ENCODE measurements at regions not wholly inside any gene's neighbourhood (a gene's known extent, or its start where the extent isn't known, plus 50 kb on each side); places are given as distances from the start of the nearest gene placed in this dataset.

GRCh38 chr5:35302544-35302943, 72.3 kb upstream of the PRLR start:
- ChIA-PET CTCF (interaction anchor here (1.0 kb wide), 1 partner anchor 137 kb away, joined by 4 read pairs; no protein-coding TSS in a partner anchor), POLR2A (no interaction called here)
- no peak for DNase-seq (ENCODE audit: low read depth, low spot score)
- Histone ChIP-seq H3K4me3 (ENCODE audit: low read depth, low read length) (no peak overlapping the region), H3K9me3 (ENCODE audit: control insufficient read depth, insufficient read depth, low read length) (no peaks in the 10 kb centered on the region; the same call in 1 of the 2 replicates), H3K27me3 (ENCODE audit: control insufficient read depth, insufficient read depth, low read length) (no peaks in the 10 kb centered on the region), H3K27ac (ENCODE audit: low read depth, low read length) (no peak overlapping the region)
- no peak for TF ChIP-seq CTCF (IDR thresholded peaks at IDR 0.05; ENCODE audit: low read depth, low read length)

GRCh38 chr5:35297755-35298154, 67.5 kb upstream of the PRLR start:
- no peaks in the 10 kb centered on the region for H3K27me3 ChIP-seq (ENCODE audit: control insufficient read depth, insufficient read depth, low read length)
- H3K4me3 ChIP-seq (ENCODE audit: low read depth, low read length): no peak overlapping the region
- POLR2A ChIA-PET: no interaction called here
- no peaks in the 10 kb centered on the region; the same call in 1 of the 2 replicates for H3K9me3 ChIP-seq (ENCODE audit: control insufficient read depth, insufficient read depth, low read length)
- TF ChIP-seq CTCF (IDR thresholded peaks at IDR 0.05; ENCODE audit: low read depth, low read length): no peak
- no peak for DNase-seq (ENCODE audit: low read depth, low spot score)
- H3K27ac ChIP-seq (ENCODE audit: low read depth, low read length): no peak overlapping the region
- CTCF ChIA-PET: no interaction called here

- TF ChIP-seq CTCF (IDR thresholded peaks at IDR 0.05; ENCODE audit: low read depth, low read length): no peak
- DNase-seq (ENCODE audit: low read depth, low spot score): no peak
- POLR2A ChIA-PET: no interaction called here
- H3K9me3 ChIP-seq (ENCODE audit: control insufficient read depth, insufficient read depth, low read length): no peaks in the 10 kb centered on the region
- no peak overlapping the region for H3K4me3 ChIP-seq (ENCODE audit: low read depth, low read length)
- no peak overlapping the region for H3K27ac ChIP-seq (ENCODE audit: low read depth, low read length)
- no peaks in the 10 kb centered on the region for H3K27me3 ChIP-seq (ENCODE audit: control insufficient read depth, insufficient read depth, low read length)
- CTCF ChIA-PET: no interaction called here
Observed at GRCh38 chr5:35294976-35295375, 64.7 kb upstream of the PRLR start.

- H3K9me3 ChIP-seq (ENCODE audit: control insufficient read depth, insufficient read depth, low read length): no peaks in the 10 kb centered on the region
- H3K27ac ChIP-seq (ENCODE audit: low read depth, low read length): no peak overlapping the region
- no peak for DNase-seq (ENCODE audit: low read depth, low spot score)
- ChIA-PET POLR2A (no interaction called here), CTCF (no interaction called here)
- H3K27me3 ChIP-seq (ENCODE audit: control insufficient read depth, insufficient read depth, low read length): no peaks in the 10 kb centered on the region
- TF ChIP-seq CTCF (IDR thresholded peaks at IDR 0.05; ENCODE audit: low read depth, low read length): no peak
- no peak overlapping the region for H3K4me3 ChIP-seq (ENCODE audit: low read depth, low read length)
Observed at GRCh38 chr5:35294017-35294416, 63.7 kb upstream of the PRLR start.

- ChIA-PET CTCF (no interaction called here), POLR2A (no interaction called here)
- Histone ChIP-seq H3K27me3 (ENCODE audit: control insufficient read depth, insufficient read depth, low read length) (no peaks in the 10 kb centered on the region), H3K4me3 (ENCODE audit: low read depth, low read length) (no peak overlapping the region), H3K27ac (ENCODE audit: low read depth, low read length) (no peak overlapping the region), H3K9me3 (ENCODE audit: control insufficient read depth, insufficient read depth, low read length) (no peaks in the 10 kb centered on the region)
- no peak for TF ChIP-seq CTCF (IDR thresholded peaks at IDR 0.05; ENCODE audit: low read depth, low read length)
- DNase-seq (ENCODE audit: low read depth, low spot score): no peak
Observed at GRCh38 chr5:35285435-35285834, 55.1 kb upstream of the PRLR start.
